Immature natural killer cell (primary cell): ENCODE measurements at regions not wholly inside any gene's neighbourhood (a gene's known extent, or its start where the extent isn't known, plus 50 kb on each side); places are given as distances from the start of the nearest gene placed in this dataset.
"Not testable (repeated sequence)": the region's sequence is repeated elsewhere in the genome, so short reads cannot be mapped to it uniquely, and the experiment has no call there.

Experiments
- DNase-seq, 3 donors: peaks; one replicate each; pipeline ENCODE4 v3.0.0; 2022; ENCODE audit warnings: mixed read lengths in 1 of 3
- H3K27ac Mint-ChIP-seq, 6 donors: one replicate each; pipeline ENCODE4 v1.8.0; 2020; ENCODE audit warnings: mixed read lengths in 6 of 6, mild to moderate bottlenecking in 5 of 6, inconsistent platforms in 4 of 6, moderate library complexity in 3 of 6
- H3K27me3 Mint-ChIP-seq, 3 donors: one replicate each; pipeline ENCODE4 v1.8.0; 2020 to 2021; ENCODE audit warnings: low read depth in 3 of 3, mild to moderate bottlenecking in 3 of 3, mixed read lengths in 3 of 3, moderate library complexity in 3 of 3, inconsistent platforms in 1 of 3
- H3K36me3 Mint-ChIP-seq, 3 donors: one replicate each; pipeline ENCODE4 v1.8.0; 2020; ENCODE audit warnings: mixed read lengths in 3 of 3, inconsistent platforms in 2 of 3, mild to moderate bottlenecking in 2 of 3
- H3K4me1 Mint-ChIP-seq, 2 donors: one replicate each; pipeline ENCODE4 v1.8.0; 2020; ENCODE audit warnings: inconsistent platforms in 2 of 2, mild to moderate bottlenecking in 2 of 2, mixed read lengths in 2 of 2, moderate library complexity in 1 of 2
- H3K4me3 Mint-ChIP-seq, 5 donors: one replicate each; pipeline ENCODE4 v1.8.0; 2020; ENCODE audit warnings: mild to moderate bottlenecking in 5 of 5, mixed read lengths in 5 of 5, inconsistent platforms in 3 of 5, moderate library complexity in 3 of 5
- H3K9me3 Mint-ChIP-seq, 6 donors: one replicate each; pipeline ENCODE4 v1.8.0; 2020; ENCODE audit warnings: mild to moderate bottlenecking in 6 of 6, mixed read lengths in 6 of 6, inconsistent platforms in 4 of 6, moderate library complexity in 3 of 6

GRCh38 chr7:149673006-149673405 is 100.4 kb downstream of the ZNF467 start:
- Mint-ChIP-seq H3K27ac (no peak overlapping the region), H3K36me3 (no peaks in the 10 kb centered on the region), H3K4me1 (no peaks in the 10 kb centered on the region), H3K4me3 (no peak overlapping the region), H3K9me3 (peaks cover 0 to 2% (median 0%) of the 10 kb centered on the region in 6 donors), H3K27me3 (peaks cover 7 to 14% (median 8%) of the 10 kb centered on the region in 3 donors)
- no peak for DNase-seq

DNA sequence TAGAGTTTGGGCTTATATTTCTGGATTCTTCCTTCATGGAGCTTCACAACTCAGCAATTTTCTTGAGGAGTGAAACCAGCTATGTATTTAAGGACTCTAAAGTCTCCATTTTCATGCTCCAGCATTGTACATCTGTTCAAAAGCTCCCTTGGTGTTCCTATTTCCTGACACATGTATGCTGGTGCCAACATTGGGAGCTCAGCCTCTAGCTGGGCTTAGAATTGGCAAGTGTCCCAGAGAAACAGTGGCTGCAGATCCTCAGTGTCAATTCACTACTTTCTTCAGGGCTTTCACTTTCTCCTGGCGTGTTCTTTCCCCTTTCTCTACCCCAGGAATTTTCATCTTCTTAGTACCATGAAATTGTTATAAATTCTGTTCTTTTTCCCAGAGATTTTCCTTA is 103.1 kb downstream of the ZNF467 start:
- Mint-ChIP-seq H3K4me3 (no peak overlapping the region), H3K9me3 (peaks cover 0 to 2% (median 0%) of the 10 kb centered on the region in 6 donors), H3K36me3 (no peaks in the 10 kb centered on the region), H3K27ac (no peak overlapping the region), H3K27me3 (peaks cover 4 to 9% (median 7%) of the 10 kb centered on the region in 3 donors), H3K4me1 (no peaks in the 10 kb centered on the region)
- DNase-seq, result no peak

- Mint-ChIP-seq H3K4me1 (no peaks in the 10 kb centered on the region), H3K36me3 (no peaks in the 10 kb centered on the region), H3K27me3 (peaks cover 5 to 9% (median 9%) of the 10 kb centered on the region in 3 donors), H3K27ac (no peak overlapping the region), H3K9me3 (peaks cover 0 to 1% (median 0%) of the 10 kb centered on the region in 6 donors), H3K4me3 (no peak overlapping the region)
- peak in 1 of 3 donors; percentile 12 for DNase-seq
Observed at GRCh38 chr7:149669121-149669818, 104.1 kb downstream of the ZNF467 start.

- no peaks in the 10 kb centered on the region for H3K9me3 Mint-ChIP-seq
Observed at GRCh38 chr7:149666360-149666945, 106.9 kb downstream of the ZNF467 start.

GRCh38 chr7:149665618-149666017 is 107.8 kb downstream of the ZNF467 start:
- not testable (repeated sequence) for H3K4me3 Mint-ChIP-seq, H3K4me1 Mint-ChIP-seq, H3K36me3 Mint-ChIP-seq, DNase-seq, H3K27ac Mint-ChIP-seq, H3K9me3 Mint-ChIP-seq
- peaks cover 5 to 11% (median 8%) of the 10 kb centered on the region in 3 donors for H3K27me3 Mint-ChIP-seq

More at GRCh38 chr7:149666360-149666945, 106.9 kb downstream of the ZNF467 start:
- no peak overlapping the region for H3K27ac Mint-ChIP-seq
- no peak for DNase-seq
- no peaks in the 10 kb centered on the region for H3K36me3 Mint-ChIP-seq
- no peak overlapping the region for H3K4me3 Mint-ChIP-seq
- H3K27me3 Mint-ChIP-seq, result peaks cover 5 to 10% (median 8%) of the 10 kb centered on the region in 3 donors
- no peaks in the 10 kb centered on the region for H3K4me1 Mint-ChIP-seq

- H3K27ac Mint-ChIP-seq, result no peak overlapping the region
- no peak overlapping the region for H3K4me3 Mint-ChIP-seq
- no peaks in the 10 kb centered on the region for H3K4me1 Mint-ChIP-seq
- DNase-seq, result no peak
- no peaks in the 10 kb centered on the region for H3K36me3 Mint-ChIP-seq
- H3K9me3 Mint-ChIP-seq, result no peaks in the 10 kb centered on the region
- H3K27me3 Mint-ChIP-seq, result peaks cover 7 to 14% (median 9%) of the 10 kb centered on the region in 3 donors
Observed at GRCh38 chr7:149664666-149665065, 108.7 kb downstream of the ZNF467 start.

GRCh38 chr7:149664176-149664575 is 109.2 kb downstream of the ZNF467 start:
- no peaks in the 10 kb centered on the region for H3K9me3 Mint-ChIP-seq
- H3K36me3 Mint-ChIP-seq, result no peaks in the 10 kb centered on the region
- H3K27ac Mint-ChIP-seq, result no peak overlapping the region
- peaks cover 8 to 14% (median 9%) of the 10 kb centered on the region in 3 donors for H3K27me3 Mint-ChIP-seq
- H3K4me1 Mint-ChIP-seq, result no peaks in the 10 kb centered on the region
- DNase-seq, result no peak
- no peak overlapping the region for H3K4me3 Mint-ChIP-seq

GRCh38 chr7:149662591-149663095 is 110.7 kb downstream of the ZNF467 start:
- Mint-ChIP-seq H3K36me3 (no peaks in the 10 kb centered on the region), H3K27ac (no peak overlapping the region), H3K27me3 (peaks cover 7 to 18% (median 9%) of the 10 kb centered on the region in 3 donors), H3K9me3 (no peaks in the 10 kb centered on the region), H3K4me1 (no peaks in the 10 kb centered on the region), H3K4me3 (no peak overlapping the region)
- peak; percentile 31 to 56 (median 37) for DNase-seq

- Mint-ChIP-seq H3K27me3 (peaks cover 5 to 29% (median 8%) of the 10 kb centered on the region in 3 donors), H3K4me1 (no peaks in the 10 kb centered on the region), H3K9me3 (peaks cover 3 to 10% (median 5%) of the 10 kb centered on the region in 6 donors), H3K4me3 (no peak overlapping the region), H3K27ac (no peak overlapping the region), H3K36me3 (no peaks in the 10 kb centered on the region)
- DNase-seq, result no peak
Observed at GRCh38 chr7:149655784-149656183, 117.6 kb downstream of the ZNF467 start.

- Mint-ChIP-seq H3K27ac (no peak overlapping the region), H3K4me3 (no peak overlapping the region), H3K9me3 (peaks cover 3 to 10% (median 5%) of the 10 kb centered on the region in 6 donors), H3K27me3 (peaks cover 5 to 24% (median 5%) of the 10 kb centered on the region in 3 donors), H3K36me3 (no peaks in the 10 kb centered on the region), H3K4me1 (no peaks in the 10 kb centered on the region)
- no peak for DNase-seq
Observed at GRCh38 chr7:149654588-149654987, 118.8 kb downstream of the ZNF467 start.

DNA sequence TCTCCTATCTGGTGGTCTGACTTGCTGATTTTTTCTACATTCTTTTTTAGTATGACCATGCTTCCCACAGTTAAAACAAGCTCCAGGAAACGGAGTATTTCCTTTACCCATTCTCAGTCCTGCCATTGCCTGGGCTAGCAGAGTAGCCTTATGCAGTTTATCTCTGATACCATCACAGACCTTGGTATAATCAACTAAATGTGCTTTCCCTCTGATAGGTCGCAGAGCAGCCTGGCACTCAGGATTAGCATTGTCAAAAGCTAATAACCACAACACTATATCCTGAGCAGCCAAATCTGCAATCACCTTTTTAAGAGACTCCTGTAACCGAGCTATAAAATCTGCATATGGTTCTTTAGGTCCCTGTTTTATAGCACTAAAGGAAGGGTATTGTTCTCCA is 123.2 kb downstream of the ZNF467 start:
- H3K27ac Mint-ChIP-seq, H3K36me3 Mint-ChIP-seq, DNase-seq, H3K4me3 Mint-ChIP-seq, H3K4me1 Mint-ChIP-seq: not testable (repeated sequence)
- peaks cover 4 to 28% (median 5%) of the 10 kb centered on the region in 3 donors for H3K27me3 Mint-ChIP-seq
- H3K9me3 Mint-ChIP-seq, result peaks cover 3 to 10% (median 5%) of the 10 kb centered on the region in 6 donors

GRCh38 chr7:149644754-149645153 is 128.6 kb downstream of the ZNF467 start:
- Mint-ChIP-seq H3K4me3 (no peak overlapping the region), H3K27ac (no peak overlapping the region), H3K4me1 (no peaks in the 10 kb centered on the region), H3K9me3 (no peaks in the 10 kb centered on the region), H3K36me3 (no peaks in the 10 kb centered on the region), H3K27me3 (peaks cover 0 to 8% (median 1%) of the 10 kb centered on the region in 3 donors)
- no peak for DNase-seq

DNA sequence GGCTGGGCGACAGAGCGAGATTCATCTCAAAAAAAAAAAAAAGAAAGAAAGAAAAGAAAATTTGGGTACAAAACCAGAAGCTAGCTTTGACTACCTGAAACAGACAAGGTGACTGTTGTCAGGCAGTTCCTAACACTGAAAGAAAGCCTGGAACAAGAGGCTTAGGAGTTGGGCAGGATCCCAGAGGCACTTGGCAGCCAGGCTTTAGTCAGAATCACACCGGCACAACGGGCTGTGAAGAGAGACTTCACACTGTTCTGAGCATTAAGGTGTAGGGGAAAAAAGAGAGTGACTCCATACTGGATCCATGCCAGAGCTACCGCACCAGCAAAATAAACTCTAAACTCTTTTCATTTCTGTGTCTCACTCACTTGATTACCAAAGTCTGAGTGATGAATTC is 130.8 kb downstream of the ZNF467 start:
- Mint-ChIP-seq H3K4me3 (no peak overlapping the region), H3K27ac (no peak overlapping the region), H3K36me3 (no peaks in the 10 kb centered on the region), H3K9me3 (no peaks in the 10 kb centered on the region), H3K27me3 (peaks cover 0 to 3% (median 3%) of the 10 kb centered on the region in 3 donors), H3K4me1 (no peaks in the 10 kb centered on the region)
- no peak for DNase-seq

DNA sequence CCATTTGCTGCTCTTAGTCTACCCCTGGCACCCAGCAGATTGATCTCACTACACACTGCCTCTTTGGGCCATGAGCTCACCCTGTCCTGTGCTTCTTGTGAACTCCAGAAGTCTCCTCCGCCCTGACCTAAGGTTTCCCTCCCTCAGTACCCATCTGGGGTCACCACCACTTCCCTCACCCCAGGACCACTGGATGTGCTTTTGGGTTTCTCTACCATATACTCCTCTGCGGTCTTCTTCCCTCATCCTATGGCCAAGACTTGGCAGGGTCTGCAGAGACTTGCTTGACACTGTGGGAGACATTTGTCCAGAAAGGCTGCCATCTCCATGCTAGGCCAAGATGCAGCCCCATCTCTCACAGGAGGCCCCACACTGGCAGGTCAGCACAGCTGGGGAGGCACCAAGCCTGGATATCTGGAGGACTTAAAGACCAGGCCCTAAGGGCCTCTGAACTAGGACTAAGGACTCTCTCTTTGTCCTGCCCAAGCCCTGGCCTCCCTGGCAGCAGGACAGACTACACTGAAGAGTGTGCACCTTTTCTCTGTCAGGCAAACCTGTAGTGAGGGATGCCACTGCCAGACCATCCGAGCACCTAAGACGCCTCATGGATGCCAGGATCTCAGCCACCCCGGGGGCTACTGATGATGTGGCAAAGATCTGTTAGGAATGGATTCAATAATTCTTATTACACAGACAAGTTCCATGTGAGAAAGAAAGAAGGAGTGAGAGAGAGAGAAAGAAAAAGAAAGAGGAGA is 134.6 kb downstream of the ZNF467 start:
- Mint-ChIP-seq H3K36me3 (no peaks in the 10 kb centered on the region), H3K9me3 (no peaks in the 10 kb centered on the region), H3K27ac (no peak overlapping the region), H3K4me1 (no peaks in the 10 kb centered on the region), H3K4me3 (no peak overlapping the region), H3K27me3 (peaks cover 5 to 6% (median 6%) of the 10 kb centered on the region in 3 donors)
- DNase-seq, result no peak
